ENCODE measurements at regions not wholly inside any gene's neighbourhood (a gene's known extent, or its start where the extent isn't known, plus 50 kb on each side); places are given as distances from the start of the nearest gene placed in this dataset.

DNA sequence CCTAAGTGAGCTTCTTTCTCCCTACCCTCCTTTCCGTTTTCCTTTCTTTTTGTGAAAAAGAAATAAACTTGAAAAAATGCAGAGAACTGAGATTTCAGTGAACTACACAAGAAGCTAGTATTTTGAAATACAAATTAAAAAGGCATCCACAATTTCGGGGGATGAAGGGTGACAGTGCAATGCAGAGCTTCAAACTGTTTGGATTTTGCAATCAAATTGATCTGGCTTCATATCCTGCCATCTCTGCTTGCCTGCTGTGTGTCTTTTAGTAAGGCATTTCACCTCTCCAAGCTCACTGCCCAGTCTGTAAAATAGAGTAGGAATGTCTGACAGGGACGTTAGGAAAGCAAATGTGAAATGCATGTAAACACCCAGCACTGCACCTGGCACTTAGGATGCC, 258.0 kb downstream of the HACE1 start:
- Histone ChIP-seq H2AFZ (ENCODE audit: low read length) (no peak overlapping the region), H3K4me1 (ENCODE audit: insufficient read depth, low read length) (no peaks in the 10 kb centered on the region), H3K4me3 (replicated peaks in 1 of 3; ENCODE audit: insufficient read depth in 1 of 3, low read depth in 2 of 3, low read length in 3 of 3) (no peak overlapping the region), H3K27ac (ENCODE audit: extremely low read length, insufficient read depth, low read length) (no peak overlapping the region), H3K4me2 (ENCODE audit: low read depth, low read length) (no peak overlapping the region), H3K79me2 (ENCODE audit: insufficient read depth, low read length) (no peaks in the 10 kb centered on the region), H3K36me3 (replicated peaks in 1 of 2; ENCODE audit: control insufficient read depth in 1 of 2, insufficient read depth in 2 of 2, low read length in 2 of 2) (no peaks in the 10 kb centered on the region), H3K9ac (ENCODE audit: insufficient read depth, low read depth, low read length) (no peak overlapping the region), H4K20me1 (ENCODE audit: insufficient read depth, low read length) (no peaks in the 10 kb centered on the region), H3K27me3 (ENCODE audit: control insufficient read depth in 1 of 2, insufficient read depth in 2 of 2, low read length in 2 of 2) (no peaks in the 10 kb centered on the region), H3K9me3 (ENCODE audit: low read length) (no peaks in the 10 kb centered on the region)
- intact Hi-C loops (cut with micrococcal nuclease; ENCODE audit: unreplicated experiment) (no loop called here), in situ Hi-C loops (cut with HindIII; ENCODE audit: extremely low pct_ligation_motif_present, low pct_unique_long_range_greater_than_20kb) (no loop called here)
- TF ChIP-seq RBM22 (optimal IDR thresholded peaks at IDR 0.05; ENCODE audit: low read length) (no peak), SIX1 (CRISPR knock-in tag; IDR thresholded peaks at IDR 0.05; ENCODE audit: borderline replicate concordance) (no peak), ZBTB38 (CRISPR knock-in tag; IDR thresholded peaks at IDR 0.05) (no peak), NFE2 (CRISPR knock-in tag; IDR thresholded peaks at IDR 0.05) (no peak), IRX3 (CRISPR knock-in tag; IDR thresholded peaks at IDR 0.05; ENCODE audit: borderline replicate concordance, low read depth) (no peak), ZNF629 (CRISPR knock-in tag; conservative IDR thresholded peaks at IDR 0.05) (no peak), RARA (CRISPR knock-in tag; IDR thresholded peaks at IDR 0.05) (no peak), ZSCAN12 (CRISPR knock-in tag; IDR thresholded peaks at IDR 0.05) (no peak), ZNF180 (CRISPR knock-in tag; IDR thresholded peaks at IDR 0.05; ENCODE audit: borderline replicate concordance, low read depth) (no peak)
- TF ChIP-seq, protein P1, sequence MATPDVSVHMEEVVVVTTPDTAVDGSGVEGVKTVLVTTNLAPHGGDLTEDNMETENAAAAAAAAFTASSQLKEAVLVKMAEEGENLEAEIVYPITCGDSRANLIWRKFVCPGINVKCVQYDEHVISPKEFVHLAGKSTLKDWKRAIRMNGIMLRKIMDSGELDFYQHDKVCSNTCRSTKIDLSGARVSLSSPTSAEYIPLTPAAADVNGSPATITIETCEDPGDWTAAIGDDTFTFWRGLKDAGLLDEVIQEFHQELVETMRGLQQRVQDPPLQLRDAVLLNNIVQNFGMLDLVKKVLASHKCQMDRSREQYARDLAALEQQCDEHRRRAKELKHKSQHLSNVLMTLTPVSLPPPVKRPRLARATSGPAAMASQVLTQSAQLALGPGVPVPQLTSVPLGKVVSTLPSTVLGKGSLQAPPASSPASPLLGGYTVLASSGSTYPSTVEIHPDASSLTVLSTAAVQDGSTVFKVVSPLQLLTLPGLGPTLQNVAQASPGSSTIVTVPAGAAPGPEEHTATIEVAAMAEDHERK (CRISPR knock-in tag; IDR thresholded peaks at IDR 0.05; ENCODE audit: low read depth), result no peak
- TF ChIP-seq, protein P2, sequence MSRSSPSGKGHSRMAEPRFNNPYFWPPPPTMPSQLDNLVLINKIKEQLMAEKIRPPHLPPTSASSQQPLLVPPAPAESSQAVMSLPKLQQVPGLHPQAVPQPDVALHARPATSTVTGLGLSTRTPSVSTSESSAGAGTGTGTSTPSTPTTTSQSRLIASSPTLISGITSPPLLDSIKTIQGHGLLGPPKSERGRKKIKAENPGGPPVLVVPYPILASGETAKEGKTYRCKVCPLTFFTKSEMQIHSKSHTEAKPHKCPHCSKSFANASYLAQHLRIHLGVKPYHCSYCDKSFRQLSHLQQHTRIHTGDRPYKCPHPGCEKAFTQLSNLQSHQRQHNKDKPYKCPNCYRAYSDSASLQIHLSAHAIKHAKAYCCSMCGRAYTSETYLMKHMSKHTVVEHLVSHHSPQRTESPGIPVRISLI (CRISPR knock-in tag; IDR thresholded peaks at IDR 0.05; ENCODE audit: borderline replicate concordance), result no peak
- TF ChIP-seq, protein P3, sequence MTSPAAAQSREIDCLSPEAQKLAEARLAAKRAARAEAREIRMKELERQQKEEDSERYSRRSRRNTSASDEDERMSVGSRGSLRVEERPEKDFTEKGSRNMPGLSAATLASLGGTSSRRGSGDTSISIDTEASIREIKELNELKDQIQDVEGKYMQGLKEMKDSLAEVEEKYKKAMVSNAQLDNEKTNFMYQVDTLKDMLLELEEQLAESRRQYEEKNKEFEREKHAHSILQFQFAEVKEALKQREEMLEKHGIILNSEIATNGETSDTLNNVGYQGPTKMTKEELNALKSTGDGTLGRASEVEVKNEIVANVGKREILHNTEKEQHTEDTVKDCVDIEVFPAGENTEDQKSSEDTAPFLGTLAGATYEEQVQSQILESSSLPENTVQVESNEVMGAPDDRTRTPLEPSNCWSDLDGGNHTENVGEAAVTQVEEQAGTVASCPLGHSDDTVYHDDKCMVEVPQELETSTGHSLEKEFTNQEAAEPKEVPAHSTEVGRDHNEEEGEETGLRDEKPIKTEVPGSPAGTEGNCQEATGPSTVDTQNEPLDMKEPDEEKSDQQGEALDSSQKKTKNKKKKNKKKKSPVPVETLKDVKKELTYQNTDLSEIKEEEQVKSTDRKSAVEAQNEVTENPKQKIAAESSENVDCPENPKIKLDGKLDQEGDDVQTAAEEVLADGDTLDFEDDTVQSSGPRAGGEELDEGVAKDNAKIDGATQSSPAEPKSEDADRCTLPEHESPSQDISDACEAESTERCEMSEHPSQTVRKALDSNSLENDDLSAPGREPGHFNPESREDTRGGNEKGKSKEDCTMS (CRISPR knock-in tag; conservative IDR thresholded peaks at IDR 0.05), result no peak
- TF ChIP-seq, protein P4, sequence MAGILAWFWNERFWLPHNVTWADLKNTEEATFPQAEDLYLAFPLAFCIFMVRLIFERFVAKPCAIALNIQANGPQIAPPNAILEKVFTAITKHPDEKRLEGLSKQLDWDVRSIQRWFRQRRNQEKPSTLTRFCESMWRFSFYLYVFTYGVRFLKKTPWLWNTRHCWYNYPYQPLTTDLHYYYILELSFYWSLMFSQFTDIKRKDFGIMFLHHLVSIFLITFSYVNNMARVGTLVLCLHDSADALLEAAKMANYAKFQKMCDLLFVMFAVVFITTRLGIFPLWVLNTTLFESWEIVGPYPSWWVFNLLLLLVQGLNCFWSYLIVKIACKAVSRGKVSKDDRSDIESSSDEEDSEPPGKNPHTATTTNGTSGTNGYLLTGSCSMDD (CRISPR knock-in tag; IDR thresholded peaks at IDR 0.05), result no peak
- TF ChIP-seq, protein P5, sequence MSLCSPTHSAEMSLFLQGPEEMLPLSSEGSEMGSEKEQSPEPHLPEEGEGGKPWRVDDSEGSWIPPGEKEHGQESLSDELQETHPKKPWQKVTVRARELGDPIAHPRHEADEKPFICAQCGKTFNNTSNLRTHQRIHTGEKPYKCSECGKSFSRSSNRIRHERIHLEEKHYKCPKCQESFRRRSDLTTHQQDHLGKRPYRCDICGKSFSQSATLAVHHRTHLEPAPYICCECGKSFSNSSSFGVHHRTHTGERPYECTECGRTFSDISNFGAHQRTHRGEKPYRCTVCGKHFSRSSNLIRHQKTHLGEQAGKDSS (CRISPR knock-in tag; IDR thresholded peaks at IDR 0.05; ENCODE audit: borderline replicate concordance, low read depth), result no peak
- POLR2A ChIA-PET, result no interaction called here
- no TSS peak for BruUV-seq (replicated peaks)
- no peak for ATAC-seq
- CTCF ChIA-PET (ENCODE audit: low intra/inter-chr PET ratio, low total read pairs), result no interaction called here
- WGBS (ENCODE audit: low lambda C conversion rate), result 0% methylated on average over 3 of the region's 3 CpGs
- no peak for DNase-seq (ENCODE audit: low spot score)
- no peak for FAIRE-seq

Measured in HepG2 (cell line).